ENCODE measurements at regions not wholly inside any gene's neighbourhood (a gene's known extent, or its start where the extent isn't known, plus 50 kb on each side); places are given as distances from the start of the nearest gene placed in this dataset.

DNA sequence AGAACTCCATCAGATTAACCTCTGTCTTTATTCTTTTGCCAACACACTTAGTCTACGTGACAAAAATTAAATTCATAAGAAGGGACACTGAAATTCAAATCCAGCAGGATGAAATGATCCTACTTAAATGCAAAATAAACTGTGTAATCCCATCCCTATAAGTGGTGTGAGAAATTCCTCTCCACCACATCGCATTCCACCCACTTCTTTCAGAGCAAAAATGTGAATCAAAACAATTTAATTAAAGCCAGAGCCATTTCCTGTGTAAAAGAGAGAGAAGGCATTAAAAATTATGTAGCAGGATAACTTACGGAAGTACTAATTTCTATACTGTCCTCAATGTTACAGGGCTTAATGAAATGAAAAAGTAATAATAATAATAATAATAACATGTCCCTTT is 844.3 kb downstream of the GALC start:
- no peaks in the 10 kb centered on the region for H3K36me3 ChIP-seq
- no peak for DNase-seq
- H3K27ac ChIP-seq (replicated peaks), result no peak overlapping the region
- H3K4me1 ChIP-seq, result no peaks in the 10 kb centered on the region
- TF ChIP-seq, protein P1, sequence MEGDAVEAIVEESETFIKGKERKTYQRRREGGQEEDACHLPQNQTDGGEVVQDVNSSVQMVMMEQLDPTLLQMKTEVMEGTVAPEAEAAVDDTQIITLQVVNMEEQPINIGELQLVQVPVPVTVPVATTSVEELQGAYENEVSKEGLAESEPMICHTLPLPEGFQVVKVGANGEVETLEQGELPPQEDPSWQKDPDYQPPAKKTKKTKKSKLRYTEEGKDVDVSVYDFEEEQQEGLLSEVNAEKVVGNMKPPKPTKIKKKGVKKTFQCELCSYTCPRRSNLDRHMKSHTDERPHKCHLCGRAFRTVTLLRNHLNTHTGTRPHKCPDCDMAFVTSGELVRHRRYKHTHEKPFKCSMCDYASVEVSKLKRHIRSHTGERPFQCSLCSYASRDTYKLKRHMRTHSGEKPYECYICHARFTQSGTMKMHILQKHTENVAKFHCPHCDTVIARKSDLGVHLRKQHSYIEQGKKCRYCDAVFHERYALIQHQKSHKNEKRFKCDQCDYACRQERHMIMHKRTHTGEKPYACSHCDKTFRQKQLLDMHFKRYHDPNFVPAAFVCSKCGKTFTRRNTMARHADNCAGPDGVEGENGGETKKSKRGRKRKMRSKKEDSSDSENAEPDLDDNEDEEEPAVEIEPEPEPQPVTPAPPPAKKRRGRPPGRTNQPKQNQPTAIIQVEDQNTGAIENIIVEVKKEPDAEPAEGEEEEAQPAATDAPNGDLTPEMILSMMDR (IDR thresholded peaks at IDR 0.05; ENCODE audit: borderline replicate concordance), result no peak
- no peaks in the 10 kb centered on the region for H3K27me3 ChIP-seq (ENCODE audit: low read depth)
- H3K4me3 ChIP-seq, result no peak overlapping the region
- no peaks in the 10 kb centered on the region for H3K9me3 ChIP-seq (replicated peaks)
- intact Hi-C loops (cut with micrococcal nuclease), result no loop called here

DNA sequence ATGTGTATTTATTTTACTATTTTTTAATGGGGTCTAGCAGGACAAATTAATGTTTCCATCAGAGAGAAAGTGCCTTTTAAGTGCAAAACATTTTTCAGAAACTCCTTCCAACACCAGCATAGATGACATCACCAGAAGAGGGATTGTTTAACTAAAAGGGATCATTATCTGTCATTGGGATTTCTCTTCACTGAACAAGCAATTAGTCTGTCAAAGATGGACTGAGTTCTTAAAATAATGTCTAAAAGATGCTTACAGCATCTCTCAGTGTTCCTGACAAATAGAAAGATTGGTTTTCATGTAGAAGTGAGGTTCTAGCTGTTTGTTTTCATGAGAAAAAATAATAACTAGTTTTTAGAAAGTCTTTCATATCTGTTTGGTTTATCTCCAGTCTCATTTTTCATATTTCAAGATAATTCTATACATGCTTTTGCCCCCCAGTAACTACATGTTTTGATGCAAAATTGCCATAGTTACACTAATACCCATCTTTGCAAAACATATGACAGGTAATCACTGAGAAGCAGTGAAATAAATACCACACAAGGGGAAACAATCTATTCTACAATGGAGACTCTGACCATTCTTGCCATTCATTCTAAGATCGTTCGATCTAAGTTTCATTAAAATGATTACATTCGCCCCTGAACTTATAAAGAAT is 850.3 kb downstream of the GALC start:
- Histone ChIP-seq H3K9me3 (replicated peaks) (no peaks in the 10 kb centered on the region), H3K36me3 (no peaks in the 10 kb centered on the region), H3K27me3 (ENCODE audit: low read depth) (no peaks in the 10 kb centered on the region), H3K4me3 (no peak overlapping the region), H3K27ac (replicated peaks) (no peak overlapping the region), H3K4me1 (no peaks in the 10 kb centered on the region)
- no peak for DNase-seq
- TF ChIP-seq, protein P1 (IDR thresholded peaks at IDR 0.05; ENCODE audit: borderline replicate concordance), result no peak
- intact Hi-C loops (cut with micrococcal nuclease), result no loop called here

DNA sequence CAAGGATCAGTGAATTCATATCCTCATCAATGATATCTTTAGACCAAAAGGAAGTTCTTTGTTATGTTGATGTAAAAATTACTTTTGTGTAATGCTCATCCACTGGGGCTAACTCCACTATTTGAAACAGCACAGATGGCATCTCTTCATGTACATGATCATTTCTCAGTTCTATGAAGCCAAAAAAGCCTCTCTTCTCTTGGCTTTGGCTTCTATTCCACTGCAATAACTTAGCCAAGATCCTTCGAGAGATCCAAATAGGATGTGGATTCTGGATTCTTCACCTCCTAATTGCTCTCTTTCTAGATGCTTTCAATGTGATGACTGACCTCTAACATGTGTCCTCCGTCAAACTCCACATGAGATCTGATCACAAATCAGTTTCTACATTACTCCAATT is 851.2 kb downstream of the GALC start:
- no peaks in the 10 kb centered on the region for H3K36me3 ChIP-seq
- no peaks in the 10 kb centered on the region for H3K27me3 ChIP-seq (ENCODE audit: low read depth)
- H3K27ac ChIP-seq (replicated peaks), result no peak overlapping the region
- TF ChIP-seq, protein P1 (IDR thresholded peaks at IDR 0.05; ENCODE audit: borderline replicate concordance), result no peak
- intact Hi-C loops (cut with micrococcal nuclease), result no loop called here
- no peaks in the 10 kb centered on the region for H3K9me3 ChIP-seq (replicated peaks)
- H3K4me1 ChIP-seq, result no peaks in the 10 kb centered on the region
- no peak for DNase-seq
- no peak overlapping the region for H3K4me3 ChIP-seq

DNA sequence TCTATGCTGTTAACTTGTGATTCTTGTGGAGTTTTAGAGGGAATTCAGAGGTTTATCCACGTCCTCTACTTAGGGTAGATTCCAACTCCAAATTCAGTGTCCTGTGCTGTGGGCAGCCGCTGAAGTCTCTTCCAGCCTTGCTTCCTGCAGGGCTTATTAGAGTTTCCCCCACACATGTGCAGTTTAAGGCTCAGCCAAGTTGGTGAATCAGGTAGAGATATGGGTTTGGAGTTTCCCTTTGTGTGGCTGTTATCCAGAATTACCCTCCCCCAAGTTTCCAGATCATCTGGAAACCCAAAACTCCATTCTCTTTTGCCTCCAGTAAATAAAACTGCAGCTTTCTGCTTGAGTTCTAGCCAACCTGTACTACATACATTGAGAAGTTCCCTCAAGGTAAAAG is 853.7 kb downstream of the GALC start:
- TF ChIP-seq, protein P1 (IDR thresholded peaks at IDR 0.05; ENCODE audit: borderline replicate concordance), result no peak

DNA sequence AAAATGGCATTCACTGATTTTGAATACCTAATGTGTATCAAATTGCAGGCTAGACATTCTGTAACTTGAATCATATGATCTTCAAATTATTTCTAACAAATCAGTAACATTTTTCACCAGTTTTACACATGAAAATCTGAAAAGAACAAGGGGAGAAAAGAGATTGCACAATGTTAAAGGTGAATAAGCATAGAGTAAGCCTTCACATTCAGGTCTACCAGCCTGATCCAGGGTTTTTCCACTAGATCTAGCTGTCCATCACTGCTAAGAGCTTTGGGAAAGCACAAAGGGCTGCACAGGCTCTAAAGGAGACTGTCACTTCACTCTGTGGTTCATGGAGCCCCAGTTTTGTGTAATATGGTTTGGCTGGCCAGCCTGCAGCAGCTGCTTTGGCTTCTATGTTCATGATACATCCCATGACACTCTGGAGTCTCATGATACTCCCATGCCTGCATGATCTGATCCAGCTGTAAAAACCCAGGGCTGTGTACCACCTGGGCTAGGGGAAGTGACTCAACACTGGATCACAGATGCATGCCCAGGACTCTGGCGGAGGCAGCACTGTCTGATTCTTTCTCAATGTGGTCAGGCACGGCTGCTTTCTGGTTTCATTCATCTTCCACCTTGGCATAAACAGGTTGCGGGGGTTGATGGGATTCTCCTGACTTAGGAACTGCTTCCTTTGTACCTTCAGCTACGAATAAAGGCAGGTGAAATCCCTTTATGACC is 859.7 kb downstream of the GALC start:
- Histone ChIP-seq H3K27ac (replicated peaks) (no peak overlapping the region), H3K9me3 (replicated peaks) (peaks cover 7% of the 10 kb centered on the region), H3K27me3 (ENCODE audit: low read depth) (no peaks in the 10 kb centered on the region), H3K4me3 (no peak overlapping the region), H3K36me3 (no peaks in the 10 kb centered on the region), H3K4me1 (no peaks in the 10 kb centered on the region)
- DNase-seq, result peak; percentile 19
- TF ChIP-seq, protein P1 (IDR thresholded peaks at IDR 0.05; ENCODE audit: borderline replicate concordance), result no peak
- intact Hi-C loops (cut with micrococcal nuclease), result no loop called here

More for the DNA sequence above, 853.7 kb downstream of the GALC start:
- Histone ChIP-seq H3K4me1 (no peaks in the 10 kb centered on the region), H3K27ac (replicated peaks) (no peak overlapping the region), H3K9me3 (replicated peaks) (no peaks in the 10 kb centered on the region), H3K4me3 (no peak overlapping the region), H3K36me3 (no peaks in the 10 kb centered on the region), H3K27me3 (ENCODE audit: low read depth) (no peaks in the 10 kb centered on the region)
- intact Hi-C loops (cut with micrococcal nuclease), result no loop called here
- no peak for DNase-seq
